HEK293T (cell line): ENCODE measurements at regions not wholly inside any gene's neighbourhood (a gene's known extent, or its start where the extent isn't known, plus 50 kb on each side); places are given as distances from the start of the nearest gene placed in this dataset.

Source experiments
- NFRKB ChIP-seq: fragments of 450-650 bp; IDR thresholded peaks from 2 replicates; pipeline ENCODE4 v1.6.1; 2016; ENCODE audit warnings: mild to moderate bottlenecking, moderate library complexity
- PKNOX1 ChIP-seq: fragments of 450-650 bp; IDR thresholded peaks from 2 replicates; pipeline ENCODE4 v1.6.1; 2016
- SP1 ChIP-seq: fragments of 450-650 bp; IDR thresholded peaks from 2 replicates; pipeline ENCODE4 v1.6.1; 2017
- SUZ12 ChIP-seq: fragments of 450-650 bp; IDR thresholded peaks from 2 replicates; pipeline ENCODE4 v1.6.1; 2016; ENCODE audit warnings: mild to moderate bottlenecking
- TARDBP ChIP-seq: fragments of 450-650 bp; IDR thresholded peaks from 2 replicates; pipeline ENCODE4 v1.6.1; 2016

GRCh38 chr1:112141301-112141700, 151.8 kb upstream of the KCND3 start:
- TF ChIP-seq NFRKB (no peak), SP1 (no peak), SUZ12 (no peak), PKNOX1 (no peak), TARDBP (no peak)
